GM18508 (cell line): ENCODE measurements at regions not wholly inside any gene's neighbourhood (a gene's known extent, or its start where the extent isn't known, plus 50 kb on each side); places are given as distances from the start of the nearest gene placed in this dataset.
"Not testable (repeated sequence)": the region's sequence is repeated elsewhere in the genome, so short reads cannot be mapped to it uniquely, and the experiment has no call there.

Source experiments
- ATAC-seq: cut with Tn5 transposase; IDR thresholded peaks from one replicate; pipeline ENCODE4 v1.9.1; 2021; ENCODE audit warnings: moderate number of reproducible peaks; ENCODE audit not compliant: insufficient read depth, unreplicated experiment

- ATAC-seq, result no peak
Measured at GRCh38 chr5:101673120-101673519, 623.0 kb downstream of the SLCO4C1 start.

GRCh38 chr5:101664071-101664791 is 631.9 kb downstream of the SLCO4C1 start:
- ATAC-seq, result no peak

DNA sequence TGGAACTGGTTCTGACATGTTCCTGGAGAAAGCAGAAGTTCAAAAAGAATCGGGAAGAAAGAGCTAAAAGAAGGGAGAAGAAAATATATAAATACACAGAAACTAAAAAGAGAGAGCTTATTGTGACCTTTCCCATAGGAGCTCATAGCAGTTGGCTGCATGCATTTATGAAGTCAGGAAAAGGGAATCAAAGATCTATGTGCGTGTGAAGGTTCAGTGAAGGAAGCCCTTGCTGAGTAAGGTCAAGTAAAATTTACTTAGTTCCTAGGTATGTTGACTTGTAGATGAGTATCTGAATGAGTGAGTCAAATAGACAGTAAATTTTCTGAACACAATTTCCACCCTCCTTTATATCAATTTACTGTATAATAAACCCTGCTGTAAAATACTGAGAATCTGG is 632.5 kb downstream of the SLCO4C1 start:
- ATAC-seq, result no peak

GRCh38 chr5:101662263-101662662 is 633.8 kb downstream of the SLCO4C1 start:
- ATAC-seq, result no peak

- no peak for ATAC-seq
Measured at GRCh38 chr5:101658433-101658832, 637.7 kb downstream of the SLCO4C1 start.

DNA sequence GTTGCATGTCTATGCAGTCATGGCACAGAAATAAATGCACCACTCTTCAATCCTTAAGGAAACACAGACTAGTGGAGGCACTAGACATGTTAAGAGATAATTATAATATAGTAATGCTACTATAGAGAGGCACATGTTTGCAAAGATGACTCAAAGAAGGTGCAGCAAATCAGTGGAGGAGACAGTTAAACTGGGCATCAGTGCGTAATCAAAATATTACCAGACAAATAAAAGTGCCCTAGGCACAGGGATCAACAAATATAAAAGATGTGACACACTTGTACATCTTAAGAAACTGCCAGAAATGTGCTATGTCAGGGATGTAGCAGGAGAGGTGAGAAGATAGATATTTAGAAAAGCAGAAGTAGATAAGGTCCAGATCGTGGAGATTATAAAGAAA is 642.1 kb downstream of the SLCO4C1 start:
- ATAC-seq, result no peak

DNA sequence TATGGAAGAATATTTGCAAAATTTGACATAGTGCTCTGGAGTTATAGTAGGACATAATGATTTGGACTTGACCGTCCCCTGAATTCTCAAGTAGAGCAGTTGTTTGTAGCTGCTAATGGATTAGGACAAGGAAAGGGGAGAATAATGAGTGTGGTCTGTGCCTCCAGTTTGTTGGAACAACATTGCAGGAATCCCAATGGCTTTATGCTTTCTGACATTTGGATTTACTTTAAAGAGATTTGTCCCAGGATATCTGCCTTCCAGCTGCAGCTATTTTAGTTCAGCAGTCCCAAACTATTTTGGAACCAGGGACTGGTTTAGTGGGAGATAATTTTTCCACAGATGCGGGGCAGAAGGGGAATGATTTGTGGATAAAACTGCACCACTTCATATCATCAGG is 648.2 kb downstream of the SLCO4C1 start:
- ATAC-seq, result no peak

- ATAC-seq, result no peak
Measured at GRCh38 chr5:101643794-101644193, 652.3 kb downstream of the SLCO4C1 start.

- ATAC-seq, result no peak
Measured at GRCh38 chr5:101637599-101637998, 658.5 kb downstream of the SLCO4C1 start.

GRCh38 chr5:101627770-101628169 is 668.3 kb downstream of the SLCO4C1 start:
- not testable (repeated sequence) for ATAC-seq

- ATAC-seq, result no peak
Measured at GRCh38 chr5:101626572-101626971, 669.5 kb downstream of the SLCO4C1 start.

DNA sequence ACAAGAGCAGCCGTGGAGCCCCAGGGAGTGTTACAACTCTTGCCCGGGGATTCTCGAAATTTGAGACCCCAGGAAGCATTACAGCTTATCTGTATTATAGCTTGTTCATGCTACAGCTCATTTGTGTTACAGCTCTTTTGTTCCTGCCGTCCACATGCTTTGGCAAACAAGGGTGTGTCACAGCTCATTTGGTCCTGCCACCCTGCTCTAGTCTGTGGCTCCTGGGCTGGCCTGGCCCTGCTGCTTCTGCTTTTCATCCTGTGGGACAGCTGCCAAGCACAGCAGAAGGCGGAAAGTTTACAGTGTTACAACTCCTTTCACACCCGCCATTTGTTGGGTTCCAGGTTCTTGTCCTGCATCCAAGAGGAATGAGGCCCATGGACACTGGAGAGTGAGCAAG is 685.0 kb downstream of the SLCO4C1 start:
- no peak for ATAC-seq

- no peak for ATAC-seq
Measured at GRCh38 chr5:101608322-101608721, 687.8 kb downstream of the SLCO4C1 start.

DNA sequence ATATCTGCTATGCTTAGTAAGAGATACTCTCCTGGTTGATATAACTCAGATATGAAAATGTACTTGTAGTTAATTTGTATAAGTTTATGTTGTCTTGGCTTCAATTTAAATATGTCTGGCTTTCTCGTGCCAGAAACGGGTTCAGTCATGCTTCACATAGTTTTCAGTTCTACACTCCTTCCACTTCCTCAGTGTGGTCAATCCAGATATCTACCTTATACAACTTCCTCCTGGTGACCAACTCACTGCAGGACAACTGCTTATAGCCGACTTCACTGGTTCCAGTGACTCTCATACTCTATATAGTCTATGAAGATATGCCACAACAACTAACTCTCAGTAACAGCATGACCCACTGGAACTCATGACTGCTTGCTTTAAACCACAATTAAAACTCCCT is 690.4 kb downstream of the SLCO4C1 start:
- no peak for ATAC-seq

- ATAC-seq, result no peak
Measured at GRCh38 chr5:101600614-101601013, 695.5 kb downstream of the SLCO4C1 start.

- ATAC-seq, result no peak
Measured at GRCh38 chr5:101590384-101590783, 687.3 kb upstream of the ST8SIA4 start.

DNA sequence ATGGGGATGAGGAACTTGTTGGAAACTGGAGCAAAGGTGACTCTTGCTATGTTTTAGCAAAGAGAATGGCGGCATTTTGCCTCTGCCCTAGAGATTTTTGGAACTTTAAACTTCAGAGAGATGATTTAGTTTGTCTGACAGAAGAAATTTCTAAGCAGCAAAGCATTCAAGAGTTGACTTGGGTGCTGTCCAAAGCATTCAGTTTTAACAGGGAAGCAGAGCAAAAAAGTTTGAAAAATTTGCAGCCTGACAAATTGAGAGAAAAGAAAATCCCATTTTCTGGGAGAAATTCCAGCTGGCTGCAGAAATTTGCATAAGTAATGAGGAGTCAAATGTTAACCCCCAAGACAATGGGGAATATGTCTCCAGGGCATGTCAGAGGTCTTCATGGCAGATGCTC is 682.3 kb upstream of the ST8SIA4 start:
- no peak for ATAC-seq

DNA sequence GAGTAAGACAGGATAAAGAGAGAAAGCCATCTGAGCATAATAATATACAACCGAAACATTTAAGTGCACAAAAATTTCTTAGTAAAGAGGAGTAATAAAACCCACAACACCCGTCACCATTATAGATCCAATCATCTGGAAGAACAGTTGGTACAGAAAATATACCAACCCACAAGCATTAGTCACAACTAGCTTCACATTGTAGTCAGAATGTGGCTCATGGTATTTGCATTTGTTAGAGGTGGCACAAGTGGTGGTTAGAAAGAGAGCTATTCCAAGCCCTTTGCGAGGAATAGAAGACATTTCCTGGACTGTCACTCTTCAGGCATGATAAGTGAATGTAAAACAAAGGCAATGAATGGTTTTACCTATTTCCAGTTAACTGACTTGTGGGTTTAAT is 677.5 kb upstream of the ST8SIA4 start:
- ATAC-seq, result no peak

- ATAC-seq, result no peak
Measured at GRCh38 chr5:101574017-101574416, 670.9 kb upstream of the ST8SIA4 start.

- ATAC-seq, result no peak
Measured at GRCh38 chr5:101561018-101561417, 657.9 kb upstream of the ST8SIA4 start.

DNA sequence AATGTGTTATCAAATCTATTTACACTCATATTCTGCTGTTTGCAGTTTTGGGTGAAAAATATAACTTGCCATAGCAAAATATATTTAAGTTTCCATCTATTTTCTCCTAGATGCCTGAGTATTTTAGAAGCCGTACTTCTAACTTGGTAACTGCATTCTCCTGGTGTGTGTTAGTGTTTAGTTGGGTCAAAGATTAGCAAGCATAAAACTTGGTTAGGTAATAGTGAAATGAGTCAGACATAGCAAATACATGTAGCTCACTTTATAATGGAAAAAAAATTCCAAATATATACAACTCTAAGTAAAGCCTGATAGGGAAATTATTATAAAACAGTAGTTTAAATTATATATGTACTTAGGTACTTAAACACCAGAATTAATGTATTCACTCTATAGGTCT is 640.7 kb upstream of the ST8SIA4 start:
- ATAC-seq, result no peak

DNA sequence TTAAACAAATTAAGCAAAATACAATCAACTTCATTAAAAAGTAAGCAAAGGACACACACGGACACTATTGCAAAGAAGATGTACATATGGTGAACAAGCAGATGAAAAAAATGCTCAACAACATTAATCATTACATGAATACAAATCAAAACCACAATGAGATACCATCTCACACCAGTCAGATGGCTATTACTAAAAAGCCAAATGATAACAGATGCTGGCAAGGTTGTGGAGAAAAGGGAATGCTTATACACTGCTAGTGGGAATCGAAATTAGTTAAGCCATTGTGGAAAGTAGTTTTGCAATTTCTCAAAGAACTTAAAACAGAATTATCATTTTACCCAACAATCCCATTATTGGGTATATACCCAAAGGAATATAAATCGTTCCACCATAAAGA is 636.2 kb upstream of the ST8SIA4 start:
- no peak for ATAC-seq

GRCh38 chr5:101535626-101536025 is 632.5 kb upstream of the ST8SIA4 start:
- no peak for ATAC-seq
